ENCODE measurements at regions not wholly inside any gene's neighbourhood (a gene's known extent, or its start where the extent isn't known, plus 50 kb on each side); places are given as distances from the start of the nearest gene placed in this dataset.

- Mint-ChIP-seq H3K27ac (no peak overlapping the region), H3K9me3 (peaks cover 16% of the 10 kb centered on the region), H3K36me3 (ENCODE audit: low read depth) (no peaks in the 10 kb centered on the region), H3K27me3 (ENCODE audit: low read depth) (no peaks in the 10 kb centered on the region), H3K4me1 (ENCODE audit: low read depth) (no peaks in the 10 kb centered on the region), H3K4me3 (no peak overlapping the region)
These were observed 1083.5 kb upstream of the TENM4 start for GRCh38 chr11:80524349-80524748.

- no peaks in the 10 kb centered on the region for H3K27me3 Mint-ChIP-seq (ENCODE audit: low read depth)
- no peak overlapping the region for H3K4me3 Mint-ChIP-seq
- no peaks in the 10 kb centered on the region for H3K4me1 Mint-ChIP-seq (ENCODE audit: low read depth)
- H3K27ac Mint-ChIP-seq: no peak overlapping the region
- H3K36me3 Mint-ChIP-seq (ENCODE audit: low read depth): no peaks in the 10 kb centered on the region
- peaks cover 8% of the 10 kb centered on the region for H3K9me3 Mint-ChIP-seq
These were observed 1082.2 kb upstream of the TENM4 start for GRCh38 chr11:80523057-80523456.

DNA sequence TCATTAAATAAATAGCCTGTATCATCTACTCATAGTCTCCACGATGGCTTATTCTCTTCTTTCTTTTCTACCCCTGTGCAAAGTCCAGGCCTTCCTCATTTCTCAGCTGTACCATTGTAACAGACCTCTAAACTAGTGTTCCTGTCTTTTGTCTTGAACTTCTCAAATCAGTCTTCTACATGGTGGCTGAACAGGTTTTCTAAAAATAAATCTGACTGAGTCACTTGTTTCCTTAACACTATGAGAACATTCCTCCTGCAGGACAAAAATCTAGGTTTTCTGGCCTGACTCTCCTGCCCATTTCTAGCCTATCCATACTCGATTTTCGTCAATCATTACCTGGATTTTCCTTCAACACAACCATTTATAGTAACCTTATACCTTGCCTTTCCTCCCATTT lies 1080.8 kb upstream of the TENM4 start:
- H3K36me3 Mint-ChIP-seq (ENCODE audit: low read depth): no peaks in the 10 kb centered on the region
- H3K27ac Mint-ChIP-seq: no peak overlapping the region
- H3K9me3 Mint-ChIP-seq: peaks cover 14% of the 10 kb centered on the region
- H3K4me3 Mint-ChIP-seq: no peak overlapping the region
- no peaks in the 10 kb centered on the region for H3K27me3 Mint-ChIP-seq (ENCODE audit: low read depth)
- no peaks in the 10 kb centered on the region for H3K4me1 Mint-ChIP-seq (ENCODE audit: low read depth)

GRCh38 chr11:80520507-80520887 lies 1079.7 kb upstream of the TENM4 start:
- Mint-ChIP-seq H3K4me3 (no peak overlapping the region), H3K9me3 (peaks cover 11% of the 10 kb centered on the region)

DNA sequence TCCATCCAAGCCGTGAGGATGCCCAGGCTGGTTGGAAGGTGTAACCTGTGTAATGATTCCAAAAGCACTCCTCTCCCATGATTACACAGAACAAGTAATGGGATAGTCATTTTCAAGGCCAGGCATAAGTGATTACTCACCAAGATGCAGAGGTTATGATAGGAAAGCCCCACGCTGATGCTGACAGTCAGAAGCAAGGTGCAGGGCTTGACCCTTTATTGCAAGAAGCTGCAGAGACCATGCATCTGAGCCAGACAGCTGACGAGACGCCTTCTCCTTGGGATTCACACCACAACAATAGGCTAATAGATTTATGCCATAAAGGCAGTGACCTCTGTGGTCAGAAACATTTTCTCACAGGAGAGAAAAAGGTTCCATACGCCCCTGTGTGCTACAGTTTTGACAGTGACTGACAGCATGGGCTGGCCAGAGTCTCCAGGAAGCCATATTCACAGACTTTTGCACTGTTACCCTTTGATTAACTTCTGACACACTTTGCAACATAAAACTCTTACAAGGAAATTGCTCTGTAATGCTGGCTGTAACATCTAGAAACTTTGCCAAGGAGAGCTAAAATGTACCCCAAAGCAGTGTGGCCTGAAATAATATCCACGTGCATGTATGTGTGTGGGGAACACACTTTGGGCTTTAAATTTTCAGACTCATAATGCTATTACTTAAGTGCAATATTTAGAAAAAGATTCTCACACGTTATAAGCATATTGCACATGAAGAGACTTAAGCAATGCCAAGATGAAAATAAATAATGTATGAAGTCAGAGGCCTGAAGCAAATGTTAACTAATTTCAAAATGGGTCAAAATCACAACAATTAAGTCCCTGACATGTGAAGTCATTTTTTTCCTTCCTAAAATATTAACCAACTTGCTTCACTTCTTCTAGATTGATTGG lies 1079.0 kb upstream of the TENM4 start:
- H3K4me3 Mint-ChIP-seq: no peak overlapping the region

More at GRCh38 chr11:80520507-80520887, 1079.7 kb upstream of the TENM4 start:
- no peaks in the 10 kb centered on the region for H3K36me3 Mint-ChIP-seq (ENCODE audit: low read depth)
- H3K27ac Mint-ChIP-seq: no peak overlapping the region
- H3K27me3 Mint-ChIP-seq (ENCODE audit: low read depth): no peaks in the 10 kb centered on the region
- no peaks in the 10 kb centered on the region for H3K4me1 Mint-ChIP-seq (ENCODE audit: low read depth)

GRCh38 chr11:80517701-80518100 lies 1076.9 kb upstream of the TENM4 start:
- no peaks in the 10 kb centered on the region for H3K4me1 Mint-ChIP-seq (ENCODE audit: low read depth)
- no peak overlapping the region for H3K4me3 Mint-ChIP-seq
- H3K27ac Mint-ChIP-seq: no peak overlapping the region
- H3K9me3 Mint-ChIP-seq: peaks cover 6% of the 10 kb centered on the region
- no peaks in the 10 kb centered on the region for H3K36me3 Mint-ChIP-seq (ENCODE audit: low read depth)
- H3K27me3 Mint-ChIP-seq (ENCODE audit: low read depth): no peaks in the 10 kb centered on the region

More for the DNA sequence above, 1079.0 kb upstream of the TENM4 start:
- H3K27me3 Mint-ChIP-seq (ENCODE audit: low read depth): no peaks in the 10 kb centered on the region
- no peak overlapping the region for H3K27ac Mint-ChIP-seq
- no peaks in the 10 kb centered on the region for H3K4me1 Mint-ChIP-seq (ENCODE audit: low read depth)
- H3K36me3 Mint-ChIP-seq (ENCODE audit: low read depth): no peaks in the 10 kb centered on the region
- H3K9me3 Mint-ChIP-seq: peaks cover 6% of the 10 kb centered on the region

DNA sequence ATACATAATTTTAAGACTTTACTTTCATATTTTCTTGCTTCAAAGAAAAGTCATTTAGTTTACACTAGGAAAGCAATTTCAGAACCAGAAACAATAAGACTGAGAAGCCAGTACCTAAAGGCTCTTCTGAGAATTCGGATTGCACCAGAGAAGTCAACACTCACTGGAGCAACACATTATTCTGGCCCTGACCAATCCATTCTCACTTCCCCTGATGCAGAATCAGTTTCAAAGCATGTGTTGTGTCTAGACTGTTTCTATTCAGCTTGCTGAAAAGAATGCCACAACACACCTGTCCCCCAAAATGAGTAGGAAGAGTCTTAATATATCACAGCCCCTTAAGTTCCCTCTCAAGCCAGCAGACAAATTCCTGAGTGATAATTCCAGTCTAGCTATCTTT lies 1074.3 kb upstream of the TENM4 start:
- Mint-ChIP-seq H3K4me3 (no peak overlapping the region), H3K9me3 (peaks cover 6% of the 10 kb centered on the region), H3K4me1 (ENCODE audit: low read depth) (no peaks in the 10 kb centered on the region), H3K27me3 (ENCODE audit: low read depth) (no peaks in the 10 kb centered on the region), H3K36me3 (ENCODE audit: low read depth) (no peaks in the 10 kb centered on the region), H3K27ac (no peak overlapping the region)

DNA sequence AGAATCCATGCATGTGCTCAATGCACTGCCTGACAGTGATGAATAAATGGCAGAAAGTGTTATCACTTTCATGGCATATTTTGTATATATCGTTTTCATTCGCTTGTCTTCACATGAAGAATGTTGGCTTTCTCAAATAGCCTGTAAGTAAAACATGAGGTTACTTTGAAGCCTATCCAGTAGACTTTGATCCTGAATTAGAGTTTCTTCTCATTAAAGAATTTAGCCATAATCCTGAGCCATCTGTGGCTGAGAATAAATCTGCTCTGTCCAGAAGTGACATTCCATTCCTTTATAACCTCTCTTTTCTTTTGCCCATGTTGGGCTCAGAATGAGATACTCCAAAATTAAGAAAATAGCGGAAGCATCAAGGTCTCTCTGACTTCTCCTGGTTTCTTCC lies 1071.7 kb upstream of the TENM4 start:
- no peaks in the 10 kb centered on the region for H3K27me3 Mint-ChIP-seq (ENCODE audit: low read depth)
- peaks cover 15% of the 10 kb centered on the region for H3K9me3 Mint-ChIP-seq
- H3K4me3 Mint-ChIP-seq: no peak overlapping the region
- no peaks in the 10 kb centered on the region for H3K36me3 Mint-ChIP-seq (ENCODE audit: low read depth)
- no peaks in the 10 kb centered on the region for H3K4me1 Mint-ChIP-seq (ENCODE audit: low read depth)
- no peak overlapping the region for H3K27ac Mint-ChIP-seq

DNA sequence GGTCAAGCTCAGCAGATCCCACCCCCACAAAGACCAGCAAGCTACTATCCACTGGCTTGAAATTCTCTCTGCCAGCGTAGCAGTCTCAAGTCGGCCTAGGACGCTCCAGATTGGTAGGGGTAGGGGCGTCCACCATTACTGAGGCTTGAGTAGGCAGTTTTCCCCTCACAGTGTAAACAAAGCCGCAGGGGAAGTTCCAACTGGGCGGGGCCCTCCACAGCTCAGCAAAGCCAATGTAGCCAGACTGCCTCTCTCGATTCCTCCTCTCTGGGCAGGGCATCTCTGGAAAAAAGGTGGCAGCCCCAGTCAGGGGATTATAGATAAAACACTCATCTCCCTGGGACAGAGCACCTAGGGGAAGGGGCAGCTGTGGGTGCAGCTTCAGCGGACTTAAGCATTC lies 1064.9 kb upstream of the TENM4 start:
- Mint-ChIP-seq H3K27ac (no peak overlapping the region), H3K27me3 (ENCODE audit: low read depth) (no peaks in the 10 kb centered on the region), H3K4me1 (ENCODE audit: low read depth) (no peaks in the 10 kb centered on the region), H3K9me3 (peaks cover 16% of the 10 kb centered on the region), H3K4me3 (no peak overlapping the region), H3K36me3 (ENCODE audit: low read depth) (no peaks in the 10 kb centered on the region)

DNA sequence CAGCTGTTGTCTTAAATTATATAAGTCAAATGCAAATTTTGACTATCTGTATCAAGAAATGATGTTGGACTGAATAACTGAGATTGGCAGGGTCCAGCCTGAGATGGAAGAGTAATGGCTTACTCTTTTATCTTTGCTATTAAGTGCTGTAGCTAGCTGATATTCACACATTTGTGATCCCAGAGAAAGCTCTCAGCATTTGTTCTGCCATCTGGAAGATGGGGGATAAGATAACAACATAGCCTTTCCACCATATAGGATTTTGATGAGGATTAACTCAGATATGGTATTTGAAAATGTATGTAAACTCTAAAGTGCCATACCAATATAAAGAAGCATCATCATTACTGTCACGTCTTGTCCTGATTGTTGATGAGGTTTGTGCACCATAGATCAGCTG lies 1063.2 kb upstream of the TENM4 start:
- Mint-ChIP-seq H3K27ac (no peak overlapping the region), H3K4me1 (ENCODE audit: low read depth) (no peaks in the 10 kb centered on the region), H3K4me3 (no peak overlapping the region), H3K27me3 (ENCODE audit: low read depth) (no peaks in the 10 kb centered on the region), H3K36me3 (ENCODE audit: low read depth) (no peaks in the 10 kb centered on the region), H3K9me3 (peaks cover 16% of the 10 kb centered on the region)

GRCh38 chr11:80502511-80502910 lies 1061.7 kb upstream of the TENM4 start:
- Mint-ChIP-seq H3K4me3 (no peak overlapping the region), H3K4me1 (ENCODE audit: low read depth) (no peaks in the 10 kb centered on the region), H3K27me3 (ENCODE audit: low read depth) (no peaks in the 10 kb centered on the region), H3K9me3 (peaks cover 8% of the 10 kb centered on the region), H3K27ac (no peak overlapping the region), H3K36me3 (ENCODE audit: low read depth) (no peaks in the 10 kb centered on the region)

- H3K36me3 Mint-ChIP-seq (ENCODE audit: low read depth): no peaks in the 10 kb centered on the region
These were observed 1054.3 kb upstream of the TENM4 start for GRCh38 chr11:80495116-80495515.

DNA sequence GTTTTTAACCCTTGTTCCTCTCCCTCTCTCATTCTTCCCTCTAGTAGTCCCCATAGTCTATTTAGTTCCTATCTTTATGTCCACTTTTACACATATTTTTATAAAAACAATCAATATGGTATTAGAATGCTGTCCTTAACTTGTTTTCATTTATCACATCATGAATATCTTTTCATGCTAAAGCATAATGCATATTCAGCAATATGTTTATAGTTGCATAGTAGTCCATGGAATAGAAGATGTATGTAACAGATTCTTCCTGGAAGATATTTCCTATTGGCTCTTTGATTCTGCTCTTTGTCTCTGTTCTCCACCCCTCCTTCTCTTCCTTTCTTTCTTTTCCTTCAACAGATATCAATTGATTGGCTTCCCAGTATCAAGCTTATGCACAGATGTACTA lies 1047.1 kb upstream of the TENM4 start:
- H3K9me3 Mint-ChIP-seq: peaks cover 12% of the 10 kb centered on the region
- H3K27ac Mint-ChIP-seq: no peak overlapping the region

More at GRCh38 chr11:80495116-80495515, 1054.3 kb upstream of the TENM4 start:
- no peaks in the 10 kb centered on the region for H3K4me1 Mint-ChIP-seq (ENCODE audit: low read depth)
- H3K4me3 Mint-ChIP-seq: no peak overlapping the region
- H3K27me3 Mint-ChIP-seq (ENCODE audit: low read depth): no peaks in the 10 kb centered on the region
- H3K27ac Mint-ChIP-seq: no peak overlapping the region
- peaks cover 8% of the 10 kb centered on the region for H3K9me3 Mint-ChIP-seq

GRCh38 chr11:80486678-80487077 lies 1045.8 kb upstream of the TENM4 start:
- H3K27me3 Mint-ChIP-seq (ENCODE audit: low read depth): no peaks in the 10 kb centered on the region
- H3K4me1 Mint-ChIP-seq (ENCODE audit: low read depth): no peaks in the 10 kb centered on the region
- no peak overlapping the region for H3K4me3 Mint-ChIP-seq
- H3K9me3 Mint-ChIP-seq: peaks cover 16% of the 10 kb centered on the region
- no peaks in the 10 kb centered on the region for H3K36me3 Mint-ChIP-seq (ENCODE audit: low read depth)
- no peak overlapping the region for H3K27ac Mint-ChIP-seq

More for the DNA sequence above, 1047.1 kb upstream of the TENM4 start:
- Mint-ChIP-seq H3K36me3 (ENCODE audit: low read depth) (no peaks in the 10 kb centered on the region), H3K27me3 (ENCODE audit: low read depth) (no peaks in the 10 kb centered on the region), H3K4me3 (no peak overlapping the region), H3K4me1 (ENCODE audit: low read depth) (no peaks in the 10 kb centered on the region)

- H3K27ac Mint-ChIP-seq: no peak overlapping the region
- H3K4me3 Mint-ChIP-seq: no peak overlapping the region
- H3K27me3 Mint-ChIP-seq (ENCODE audit: low read depth): no peaks in the 10 kb centered on the region
- H3K4me1 Mint-ChIP-seq (ENCODE audit: low read depth): no peaks in the 10 kb centered on the region
- no peaks in the 10 kb centered on the region for H3K36me3 Mint-ChIP-seq (ENCODE audit: low read depth)
- H3K9me3 Mint-ChIP-seq: no peaks in the 10 kb centered on the region
These were observed 1036.3 kb upstream of the TENM4 start for GRCh38 chr11:80477178-80477577.
